ENCODE measurements at regions not wholly inside any gene's neighbourhood (a gene's known extent, or its start where the extent isn't known, plus 50 kb on each side); places are given as distances from the start of the nearest gene placed in this dataset.

DNA sequence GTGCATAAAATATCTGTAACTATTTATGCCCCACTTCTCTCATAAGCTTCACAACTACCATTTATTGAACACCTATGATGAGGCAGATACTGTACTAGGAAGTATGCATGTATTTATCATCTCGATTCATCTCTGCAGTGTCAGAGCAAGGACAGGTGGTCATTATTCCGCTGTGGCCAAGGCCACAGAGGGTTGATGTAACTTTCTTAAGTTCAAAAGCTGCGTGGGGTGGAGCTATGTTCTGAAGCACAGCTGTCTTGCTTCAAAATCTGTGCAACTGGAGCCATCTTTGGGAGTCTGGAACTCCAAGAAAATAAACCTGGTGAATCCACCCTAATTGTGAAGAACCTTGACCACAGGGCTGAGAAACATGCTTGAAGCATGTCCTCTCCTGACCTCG, 60.2 kb upstream of the HMGXB4 start (continued):
- TF ChIP-seq SIN3A (conservative IDR thresholded peaks at IDR 0.05 in 1 of 2, IDR thresholded peaks at IDR 0.05 in 1 of 2; ENCODE audit: low read depth in 1 of 2, low read length in 2 of 2) (no peak), GTF2F1 (IDR thresholded peaks at IDR 0.05; ENCODE audit: borderline replicate concordance, low read depth, low read length) (no peak), POLR2A (IDR thresholded peaks at IDR 0.05; ENCODE audit: control extremely low read depth in 1 of 2, low read depth in 2 of 2, low read length in 2 of 2) (no peak)
- TF ChIP-seq, protein P1, sequence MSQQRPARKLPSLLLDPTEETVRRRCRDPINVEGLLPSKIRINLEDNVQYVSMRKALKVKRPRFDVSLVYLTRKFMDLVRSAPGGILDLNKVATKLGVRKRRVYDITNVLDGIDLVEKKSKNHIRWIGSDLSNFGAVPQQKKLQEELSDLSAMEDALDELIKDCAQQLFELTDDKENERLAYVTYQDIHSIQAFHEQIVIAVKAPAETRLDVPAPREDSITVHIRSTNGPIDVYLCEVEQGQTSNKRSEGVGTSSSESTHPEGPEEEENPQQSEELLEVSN (IDR thresholded peaks at IDR 0.05): no peak

Data from H1 (cell line).